Kasumi-1 (cell line): ENCODE measurements at regions not wholly inside any gene's neighbourhood (a gene's known extent, or its start where the extent isn't known, plus 50 kb on each side); places are given as distances from the start of the nearest gene placed in this dataset.

Experiments
- DNase-seq, 2 experiments: peaks; one replicate each; lab custom pipeline; 2025; lab: John Stamatoyannopoulos, UW

GRCh38 chr7:23973264-23973663 is 263.2 kb downstream of the STK31 start:
- no peak for DNase-seq

GRCh38 chr7:23980081-23980480 is 270.1 kb downstream of the STK31 start:
- no peak for DNase-seq

- no peak for DNase-seq
Observed at GRCh38 chr7:23981314-23981713, 271.3 kb downstream of the STK31 start.

GRCh38 chr7:23981758-23982157 is 271.7 kb downstream of the STK31 start:
- no peak for DNase-seq

GRCh38 chr7:24005517-24005916 is 278.5 kb upstream of the NPY start:
- DNase-seq, result no peak

- no peak for DNase-seq
Observed at GRCh38 chr7:24010495-24010894, 273.5 kb upstream of the NPY start.

GRCh38 chr7:24017519-24017918 is 266.5 kb upstream of the NPY start:
- no peak for DNase-seq

- DNase-seq, result no peak
Observed at GRCh38 chr7:24018331-24018730, 265.7 kb upstream of the NPY start.

- DNase-seq, result no peak
Observed at GRCh38 chr7:24019841-24020240, 264.1 kb upstream of the NPY start.

- no peak for DNase-seq
Observed at GRCh38 chr7:24024276-24025068, 259.5 kb upstream of the NPY start.

- DNase-seq, result no peak
Observed at GRCh38 chr7:24025094-24025493, 258.9 kb upstream of the NPY start.

- DNase-seq, result no peak
Observed at GRCh38 chr7:24025765-24026164, 258.2 kb upstream of the NPY start.

GRCh38 chr7:24026351-24026750 is 257.6 kb upstream of the NPY start:
- no peak for DNase-seq

GRCh38 chr7:24029068-24029467 is 254.9 kb upstream of the NPY start:
- no peak for DNase-seq

- DNase-seq, result no peak
Observed at GRCh38 chr7:24034251-24034650, 249.7 kb upstream of the NPY start.

- DNase-seq, result no peak
Observed at GRCh38 chr7:24035366-24036032, 248.5 kb upstream of the NPY start.

GRCh38 chr7:24036033-24036412 is 248.0 kb upstream of the NPY start:
- DNase-seq, result no peak

- DNase-seq, result no peak
Observed at GRCh38 chr7:24038993-24039392, 245.0 kb upstream of the NPY start.

- DNase-seq, result no peak
Observed at GRCh38 chr7:24039991-24040624, 243.9 kb upstream of the NPY start.

- DNase-seq, result no peak
Observed at GRCh38 chr7:24042028-24042427, 242.0 kb upstream of the NPY start.

- DNase-seq, result no peak
Observed at GRCh38 chr7:24049296-24049695, 234.7 kb upstream of the NPY start.

- no peak for DNase-seq
Observed at GRCh38 chr7:24050991-24051560, 232.9 kb upstream of the NPY start.

GRCh38 chr7:24051651-24052050 is 232.3 kb upstream of the NPY start:
- DNase-seq, result no peak
